HG03571 (cell line): ENCODE measurements at regions not wholly inside any gene's neighbourhood (a gene's known extent, or its start where the extent isn't known, plus 50 kb on each side); places are given as distances from the start of the nearest gene placed in this dataset.

Experiments used
- ATAC-seq: cut with Tn5 transposase; IDR thresholded peaks from one replicate; pipeline ENCODE4 v1.9.1; 2021; ENCODE audit not compliant: unreplicated experiment

- ATAC-seq: no peak
These were observed 726.5 kb upstream of the RAB6C start for GRCh38 chr2:129252781-129253460.

GRCh38 chr2:129253461-129253812 lies 726.0 kb upstream of the RAB6C start:
- no peak for ATAC-seq

GRCh38 chr2:129254718-129255117 lies 724.7 kb upstream of the RAB6C start:
- ATAC-seq: no peak

GRCh38 chr2:129255610-129256313 lies 723.7 kb upstream of the RAB6C start:
- ATAC-seq: no peak

GRCh38 chr2:129256642-129257041 lies 722.8 kb upstream of the RAB6C start:
- no peak for ATAC-seq

GRCh38 chr2:129262934-129263333 lies 716.5 kb upstream of the RAB6C start:
- no peak for ATAC-seq

GRCh38 chr2:129263939-129264338 lies 715.5 kb upstream of the RAB6C start:
- no peak for ATAC-seq

GRCh38 chr2:129267559-129267958 lies 711.9 kb upstream of the RAB6C start:
- ATAC-seq: no peak

- ATAC-seq: no peak
These were observed 706.0 kb upstream of the RAB6C start for GRCh38 chr2:129273266-129274037.

- ATAC-seq: no peak
These were observed 705.4 kb upstream of the RAB6C start for GRCh38 chr2:129274038-129274415.

- no peak for ATAC-seq
These were observed 704.5 kb upstream of the RAB6C start for GRCh38 chr2:129274918-129275317.

GRCh38 chr2:129275706-129276105 lies 703.8 kb upstream of the RAB6C start:
- ATAC-seq: no peak

- ATAC-seq: no peak
These were observed 702.4 kb upstream of the RAB6C start for GRCh38 chr2:129276978-129277584.

GRCh38 chr2:129277585-129277981 lies 701.9 kb upstream of the RAB6C start:
- ATAC-seq: no peak

- ATAC-seq: no peak
These were observed 697.5 kb upstream of the RAB6C start for GRCh38 chr2:129281791-129282530.

GRCh38 chr2:129285012-129285411 lies 694.5 kb upstream of the RAB6C start:
- ATAC-seq: no peak

GRCh38 chr2:129293326-129293725 lies 686.1 kb upstream of the RAB6C start:
- no peak for ATAC-seq

- no peak for ATAC-seq
These were observed 683.1 kb upstream of the RAB6C start for GRCh38 chr2:129296396-129296795.

- no peak for ATAC-seq
These were observed 682.7 kb upstream of the RAB6C start for GRCh38 chr2:129296806-129297205.

GRCh38 chr2:129297430-129297829 lies 682.0 kb upstream of the RAB6C start:
- no peak for ATAC-seq

GRCh38 chr2:129299338-129299737 lies 680.1 kb upstream of the RAB6C start:
- ATAC-seq: no peak
